PC-3 (cell line): ENCODE measurements at regions not wholly inside any gene's neighbourhood (a gene's known extent, or its start where the extent isn't known, plus 50 kb on each side); places are given as distances from the start of the nearest gene placed in this dataset.

Experiments used
- CTCF ChIP-seq: fragments of 300-600 bp; sonication (generic); conservative IDR thresholded peaks from 2 replicates; pipeline ENCODE4 v1.5.1; 2017; ENCODE audit warnings: antibody characterized with exemption, low read depth, mild to moderate bottlenecking, low read length
- EZH2 ChIP-seq: fragments of 300-600 bp; sonication (generic); IDR thresholded peaks from one replicate; pipeline ENCODE4 v1.6.1; 2017; ENCODE audit warnings: antibody characterized with exemption, mild to moderate bottlenecking, low read length; ENCODE audit not compliant: unreplicated experiment

GRCh38 chr4:163269869-163270268 is 62.5 kb downstream of the NPY1R start:
- TF ChIP-seq CTCF (no peak), EZH2 (no peak)
